BLaER1 treated with 17β-estradiol and CSF1 and Interleukin-3, amounts not matched to agents 10 nM and 100 nM (cell line): ENCODE measurements at regions not wholly inside any gene's neighbourhood (a gene's known extent, or its start where the extent isn't known, plus 50 kb on each side); places are given as distances from the start of the nearest gene placed in this dataset.

Experiments used
- H3K27ac ChIP-seq, 11 experiments: shearing (Covaris generic); formaldehyde crosslinking; 2 replicates each; pipeline ENCODE4 v1.8.1; 2022
- H3K27me3 ChIP-seq, 11 experiments: shearing (Covaris generic); formaldehyde crosslinking; 2 replicates each; pipeline ENCODE4 v1.8.1; 2022
- H3K36me3 ChIP-seq, 11 experiments: shearing (Covaris generic); formaldehyde crosslinking; 2 replicates each; pipeline ENCODE4 v1.8.1; 2022
- H3K4me1 ChIP-seq, 10 experiments: shearing (Covaris generic); formaldehyde crosslinking; 2 replicates each; pipeline ENCODE4 v1.8.1; 2022
- H3K4me2 ChIP-seq, 11 experiments: shearing (Covaris generic); formaldehyde crosslinking; 2 replicates each; pipeline ENCODE4 v1.8.1; 2022
- H3K4me3 ChIP-seq, 10 experiments: shearing (Covaris generic); formaldehyde crosslinking; 2 replicates each; pipeline ENCODE4 v1.8.1; 2022
- H3K9ac ChIP-seq, 11 experiments: shearing (Covaris generic); formaldehyde crosslinking; 2 replicates each; pipeline ENCODE4 v1.8.1; 2022
- H3K9me3 ChIP-seq, 11 experiments: shearing (Covaris generic); formaldehyde crosslinking; replicated peaks in 1 of 11; 2 replicates each; pipeline ENCODE4 v1.8.1; 2022
- H4K20me1 ChIP-seq, 11 experiments: shearing (Covaris generic); formaldehyde crosslinking; 2 replicates each; pipeline ENCODE4 v1.8.1; 2022
- Cebpa-rat ChIP-seq, 11 experiments: shearing (Covaris generic); IDR thresholded peaks; 2 replicates each; pipeline ENCODE4 v1.8.1; 2022

- Histone ChIP-seq H3K4me3 (no peak overlapping the region), H4K20me1 (no peaks in the 10 kb centered on the region), H3K4me1 (no peaks in the 10 kb centered on the region), H3K4me2 (no peak overlapping the region), H3K36me3 (no peaks in the 10 kb centered on the region), H3K27ac (no peak overlapping the region), H3K27me3 (no peaks in the 10 kb centered on the region), H3K9ac (no peak overlapping the region), H3K9me3 (no peaks in the 10 kb centered on the region)
- no peak for TF ChIP-seq Cebpa-rat (IDR thresholded peaks at IDR 0.05)
These were observed 525.9 kb downstream of the KCNA4 start for GRCh38 chr11:29490938-29491337.

DNA sequence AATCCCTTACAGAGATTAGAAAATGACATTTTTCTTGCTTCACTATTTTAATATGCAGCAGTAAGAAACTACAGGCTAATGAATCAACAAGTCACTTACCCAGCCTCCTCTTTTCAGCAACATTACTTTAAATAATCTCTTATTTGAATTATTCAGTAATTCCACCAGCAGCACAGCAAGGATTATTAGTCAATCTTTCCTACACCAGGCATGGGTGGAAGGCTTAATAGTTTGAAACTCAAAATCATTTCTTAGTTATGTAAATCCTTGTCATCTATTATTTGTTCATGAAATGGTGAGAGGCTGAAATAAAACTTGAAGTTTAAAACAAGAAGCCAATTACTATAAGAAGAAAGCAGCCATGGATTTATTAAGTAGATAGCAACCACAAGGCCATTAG is 530.5 kb downstream of the KCNA4 start:
- Histone ChIP-seq H3K4me2 (no peak overlapping the region), H4K20me1 (no peaks in the 10 kb centered on the region), H3K9ac (no peak overlapping the region), H3K4me3 (no peak overlapping the region), H3K27me3 (no peaks in the 10 kb centered on the region), H3K27ac (no peak overlapping the region), H3K36me3 (no peaks in the 10 kb centered on the region), H3K4me1 (peaks cover 0 to 7% (median 0%) of the 10 kb centered on the region in 10 experiments; a peak in 1 of 20 replicates), H3K9me3 (no peaks in the 10 kb centered on the region)
- TF ChIP-seq Cebpa-rat (IDR thresholded peaks at IDR 0.05), result no peak

DNA sequence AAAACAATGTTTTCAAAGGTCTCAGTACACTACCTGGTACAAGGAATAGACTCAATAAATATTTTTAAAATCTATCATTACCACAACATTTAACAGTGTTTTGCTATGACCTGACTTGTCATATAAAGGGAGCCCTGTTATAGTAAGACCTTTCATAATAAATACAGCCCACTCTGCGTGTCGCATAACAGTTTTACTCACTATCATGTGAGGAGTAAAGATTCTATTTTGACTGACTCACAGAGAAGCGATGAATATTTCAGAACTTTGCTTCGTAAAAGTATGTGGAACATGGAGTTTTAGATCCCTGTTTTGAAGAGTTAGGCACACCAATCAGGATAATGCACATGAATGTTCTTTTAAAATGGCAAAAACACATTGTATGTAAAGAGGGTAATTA is 531.2 kb downstream of the KCNA4 start:
- H3K4me3 ChIP-seq, result no peak overlapping the region
- H3K27ac ChIP-seq, result no peak overlapping the region
- H3K36me3 ChIP-seq, result no peaks in the 10 kb centered on the region
- no peak for TF ChIP-seq Cebpa-rat (IDR thresholded peaks at IDR 0.05)
- H3K4me1 ChIP-seq, result peaks cover 0 to 7% (median 0%) of the 10 kb centered on the region in 10 experiments; a peak in 1 of 20 replicates
- no peaks in the 10 kb centered on the region for H3K27me3 ChIP-seq
- no peaks in the 10 kb centered on the region for H4K20me1 ChIP-seq
- H3K4me2 ChIP-seq, result no peak overlapping the region
- H3K9me3 ChIP-seq, result no peaks in the 10 kb centered on the region
- H3K9ac ChIP-seq, result no peak overlapping the region

GRCh38 chr11:29484548-29484947 is 532.3 kb downstream of the KCNA4 start:
- H3K27ac ChIP-seq, result no peak overlapping the region
- H3K4me2 ChIP-seq, result no peak overlapping the region
- no peaks in the 10 kb centered on the region for H3K9me3 ChIP-seq
- no peaks in the 10 kb centered on the region for H4K20me1 ChIP-seq
- no peak overlapping the region for H3K9ac ChIP-seq
- peaks cover 0 to 7% (median 0%) of the 10 kb centered on the region in 10 experiments; a peak in 1 of 20 replicates for H3K4me1 ChIP-seq
- no peaks in the 10 kb centered on the region for H3K27me3 ChIP-seq
- TF ChIP-seq Cebpa-rat (IDR thresholded peaks at IDR 0.05), result no peak
- no peaks in the 10 kb centered on the region for H3K36me3 ChIP-seq
- H3K4me3 ChIP-seq, result no peak overlapping the region

GRCh38 chr11:29483831-29484230 is 533.0 kb downstream of the KCNA4 start:
- no peak overlapping the region for H3K27ac ChIP-seq
- H3K27me3 ChIP-seq, result no peaks in the 10 kb centered on the region
- no peaks in the 10 kb centered on the region for H4K20me1 ChIP-seq
- no peak overlapping the region for H3K4me3 ChIP-seq
- no peak for TF ChIP-seq Cebpa-rat (IDR thresholded peaks at IDR 0.05)
- H3K4me2 ChIP-seq, result peak overlapping the region in 1 of 11 experiments; percentile 1; a peak in 1 of 22 replicates
- peaks cover 0 to 7% (median 0%) of the 10 kb centered on the region in 10 experiments; a peak in 1 of 20 replicates for H3K4me1 ChIP-seq
- H3K9me3 ChIP-seq, result no peaks in the 10 kb centered on the region
- no peaks in the 10 kb centered on the region for H3K36me3 ChIP-seq
- no peak overlapping the region for H3K9ac ChIP-seq

- no peak for TF ChIP-seq Cebpa-rat (IDR thresholded peaks at IDR 0.05)
- Histone ChIP-seq H3K27me3 (no peaks in the 10 kb centered on the region), H4K20me1 (no peaks in the 10 kb centered on the region), H3K9ac (no peak overlapping the region), H3K4me1 (peaks cover 0 to 7% (median 0%) of the 10 kb centered on the region in 10 experiments; a peak in 1 of 20 replicates), H3K27ac (no peak overlapping the region), H3K36me3 (no peaks in the 10 kb centered on the region), H3K9me3 (no peaks in the 10 kb centered on the region), H3K4me3 (no peak overlapping the region), H3K4me2 (no peak overlapping the region)
These were observed 534.3 kb downstream of the KCNA4 start for GRCh38 chr11:29482510-29482909.

GRCh38 chr11:29481738-29482137 is 535.1 kb downstream of the KCNA4 start:
- Histone ChIP-seq H3K4me3 (no peak overlapping the region), H3K36me3 (no peaks in the 10 kb centered on the region), H3K4me2 (no peak overlapping the region), H4K20me1 (no peaks in the 10 kb centered on the region), H3K9me3 (no peaks in the 10 kb centered on the region), H3K9ac (no peak overlapping the region), H3K27ac (no peak overlapping the region), H3K4me1 (peaks cover 0 to 7% (median 0%) of the 10 kb centered on the region in 10 experiments; a peak in 1 of 20 replicates), H3K27me3 (no peaks in the 10 kb centered on the region)
- TF ChIP-seq Cebpa-rat (IDR thresholded peaks at IDR 0.05), result no peak

DNA sequence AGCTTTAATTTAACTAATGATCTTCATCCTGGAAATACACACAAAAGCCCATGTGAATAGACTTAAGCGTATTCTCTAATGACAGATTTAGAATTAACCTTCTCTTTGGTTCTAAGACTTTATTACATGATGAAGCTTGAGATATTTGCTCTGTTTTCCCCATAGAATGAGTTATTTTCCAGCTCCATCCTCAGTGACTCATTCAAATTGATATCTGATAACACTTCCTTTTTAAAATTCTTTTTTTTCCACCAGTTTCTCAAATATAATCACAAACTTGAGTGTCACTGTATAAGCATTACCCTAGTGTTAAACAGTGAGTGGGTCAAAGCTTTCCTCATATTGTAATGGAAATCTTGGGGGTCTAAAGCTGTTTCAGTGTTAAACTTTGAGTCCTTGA is 535.8 kb downstream of the KCNA4 start:
- Histone ChIP-seq H3K4me1 (peaks cover 0 to 7% (median 0%) of the 10 kb centered on the region in 10 experiments; a peak in 1 of 20 replicates), H3K27me3 (no peaks in the 10 kb centered on the region), H3K4me2 (no peak overlapping the region), H3K9ac (no peak overlapping the region), H3K27ac (no peak overlapping the region), H3K9me3 (no peaks in the 10 kb centered on the region), H3K36me3 (no peaks in the 10 kb centered on the region), H4K20me1 (no peaks in the 10 kb centered on the region), H3K4me3 (no peak overlapping the region)
- no peak for TF ChIP-seq Cebpa-rat (IDR thresholded peaks at IDR 0.05)

GRCh38 chr11:29458252-29458651 is 558.6 kb downstream of the KCNA4 start:
- H3K36me3 ChIP-seq, result no peaks in the 10 kb centered on the region
- peak overlapping the region in 5 of 11 experiments; percentile 3 to 42 (median 28); a peak in 7 of 22 replicates for H3K4me2 ChIP-seq
- H3K27me3 ChIP-seq, result no peaks in the 10 kb centered on the region
- no peak overlapping the region for H3K27ac ChIP-seq
- TF ChIP-seq Cebpa-rat (IDR thresholded peaks at IDR 0.05), result no peak
- no peak overlapping the region for H3K4me3 ChIP-seq
- H3K9me3 ChIP-seq, result no peaks in the 10 kb centered on the region
- no peak overlapping the region for H3K9ac ChIP-seq
- H3K4me1 ChIP-seq, result peaks cover 0 to 18% (median 7%) of the 10 kb centered on the region in 10 experiments; a peak in 9 of 20 replicates
- H4K20me1 ChIP-seq, result no peaks in the 10 kb centered on the region

DNA sequence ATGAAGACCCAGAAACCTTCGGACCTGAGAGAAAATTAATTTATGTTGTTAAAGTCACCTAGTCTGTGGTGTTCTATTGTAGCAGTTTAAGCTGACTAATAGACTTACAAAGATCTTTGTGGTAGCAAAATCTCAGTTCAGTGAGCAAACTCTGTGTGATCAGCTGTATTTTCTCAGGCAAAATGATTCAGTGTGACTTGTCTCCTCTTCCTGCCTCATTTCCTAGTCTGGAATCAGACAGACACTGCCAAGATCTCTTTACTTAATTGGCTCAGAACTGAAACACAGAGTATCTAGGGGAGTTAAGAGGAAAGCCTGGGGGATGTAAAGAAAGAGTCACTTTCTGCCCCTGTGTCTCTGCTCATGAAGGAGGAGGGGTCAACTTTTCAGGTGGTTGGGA is 564.7 kb downstream of the KCNA4 start:
- Histone ChIP-seq H4K20me1 (no peaks in the 10 kb centered on the region), H3K4me3 (no peak overlapping the region), H3K27ac (peak overlapping the region in 1 of 11 experiments; percentile 23; a peak in 1 of 22 replicates), H3K36me3 (no peaks in the 10 kb centered on the region), H3K27me3 (no peaks in the 10 kb centered on the region), H3K4me2 (peak overlapping the region in 2 of 11 experiments; percentile 15 to 30; a peak in 3 of 22 replicates), H3K9ac (no peak overlapping the region), H3K4me1 (peaks cover 0 to 18% (median 0%) of the 10 kb centered on the region in 10 experiments; a peak in 3 of 20 replicates), H3K9me3 (no peaks in the 10 kb centered on the region)
- no peak for TF ChIP-seq Cebpa-rat (IDR thresholded peaks at IDR 0.05)
